GM18907 (cell line): ENCODE measurements at regions not wholly inside any gene's neighbourhood (a gene's known extent, or its start where the extent isn't known, plus 50 kb on each side); places are given as distances from the start of the nearest gene placed in this dataset.

Experiments
- ATAC-seq: cut with Tn5 transposase; IDR thresholded peaks from one replicate; pipeline ENCODE4 v1.9.1; 2021; ENCODE audit warnings: mild to moderate bottlenecking, moderate library complexity; ENCODE audit not compliant: unreplicated experiment

DNA sequence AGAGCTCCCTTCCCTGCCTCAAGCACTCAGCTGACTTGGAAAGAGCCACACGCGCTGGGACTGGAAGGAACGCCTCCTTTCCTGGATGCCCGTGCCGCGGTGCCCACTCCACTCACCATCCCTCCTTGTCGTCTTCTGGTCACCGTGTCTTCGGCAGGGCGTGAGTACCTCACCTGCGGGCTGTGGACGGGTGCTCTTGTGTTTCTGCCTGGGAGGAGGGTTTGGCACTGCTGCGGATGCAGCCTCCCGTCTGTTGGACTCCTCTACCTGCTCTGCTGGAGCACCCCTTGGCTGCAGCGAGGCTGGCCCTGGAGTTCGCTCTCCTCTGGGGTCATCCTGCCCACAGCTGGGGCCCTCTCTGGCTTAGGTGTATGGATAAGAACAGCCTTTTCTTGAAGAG, 612.7 kb downstream of the BRD1 start:
- no peak for ATAC-seq

DNA sequence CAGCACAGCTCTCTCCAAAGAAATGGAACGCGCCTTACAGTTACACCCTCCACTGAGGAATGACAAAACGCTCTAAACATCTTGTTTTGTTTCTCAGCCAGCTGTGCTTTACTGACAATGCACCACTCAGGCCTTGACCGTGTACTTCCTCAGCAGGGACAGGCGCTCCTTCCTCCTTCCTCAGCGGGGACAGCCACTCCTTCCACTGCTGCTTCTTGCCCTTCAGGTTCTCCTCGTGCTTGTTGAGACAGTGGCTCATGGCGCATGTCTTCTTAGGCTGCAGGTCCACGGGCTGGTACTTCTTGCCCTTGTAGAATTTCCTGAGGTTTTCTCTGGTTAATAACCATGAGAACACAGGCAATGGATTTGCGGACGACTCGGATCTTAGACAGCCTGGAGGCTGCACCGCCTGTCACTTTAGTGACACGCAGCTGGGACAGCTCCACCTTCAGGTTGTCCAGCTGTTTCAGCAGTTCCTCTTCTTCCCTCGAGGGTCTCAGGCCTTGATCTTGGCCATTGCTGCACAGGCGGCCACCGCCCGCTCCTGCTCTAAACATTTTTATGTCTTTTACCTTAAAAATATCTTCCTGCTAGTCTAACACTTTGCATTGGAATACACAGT, 613.8 kb downstream of the BRD1 start:
- no peak for ATAC-seq

DNA sequence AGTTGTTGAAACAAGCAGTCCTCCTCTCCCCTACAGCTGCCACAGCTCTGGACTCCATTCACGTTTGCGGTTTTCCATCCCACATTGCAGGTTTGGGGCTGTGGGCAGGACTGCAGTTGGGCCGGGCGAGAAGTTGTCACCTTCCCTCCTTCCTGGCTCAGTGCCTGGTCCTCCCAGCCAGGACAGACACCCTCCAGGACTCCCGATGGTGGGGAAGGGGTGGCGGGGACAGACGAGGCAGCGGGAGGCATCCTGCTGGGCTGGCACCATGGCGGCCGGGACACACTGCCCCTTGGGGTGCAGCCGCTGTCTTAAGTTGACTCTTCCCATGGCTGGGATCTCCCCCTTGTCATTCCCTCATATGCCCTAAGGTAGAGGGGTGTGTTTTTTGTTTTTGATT, 615.2 kb downstream of the BRD1 start:
- ATAC-seq, result no peak

DNA sequence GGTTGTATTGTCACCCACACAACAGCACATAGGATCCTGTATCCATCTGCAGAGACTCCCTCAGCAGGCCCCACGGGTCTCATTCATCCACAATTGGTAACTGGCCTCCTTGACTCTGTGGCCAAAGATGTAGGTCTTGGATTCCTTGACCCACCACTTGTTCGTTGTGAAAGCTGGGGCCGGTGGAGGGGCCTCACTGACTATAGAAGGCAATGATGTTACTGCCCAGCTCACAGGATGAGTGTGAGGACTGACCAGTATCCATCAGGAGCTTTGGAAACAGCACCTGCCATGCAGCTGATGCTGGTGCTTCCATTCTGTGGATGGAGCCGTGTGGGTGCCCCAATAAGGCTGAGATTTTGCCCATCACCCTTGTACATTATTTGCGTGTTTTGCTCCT, 615.7 kb downstream of the BRD1 start:
- ATAC-seq, result no peak

DNA sequence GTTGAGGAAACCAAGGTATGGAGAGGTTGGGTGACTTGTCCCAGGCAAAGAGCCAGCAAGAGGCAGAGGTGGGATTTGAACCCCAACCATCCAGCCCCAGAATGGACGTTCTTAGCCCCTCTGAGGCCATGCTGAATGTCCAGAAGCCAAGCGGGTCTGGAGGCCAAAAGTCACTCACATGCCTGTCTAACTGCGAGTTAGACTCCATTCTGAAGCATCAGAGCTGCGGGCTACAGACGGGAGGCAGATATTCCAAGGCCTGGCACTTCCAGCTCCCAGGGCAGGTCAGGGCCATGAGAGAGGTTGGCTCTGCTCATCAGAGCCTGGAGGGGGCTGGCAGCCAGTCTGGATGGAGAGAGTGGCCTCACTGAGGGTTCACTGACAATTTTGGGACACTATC, 616.5 kb downstream of the BRD1 start:
- ATAC-seq, result no peak

DNA sequence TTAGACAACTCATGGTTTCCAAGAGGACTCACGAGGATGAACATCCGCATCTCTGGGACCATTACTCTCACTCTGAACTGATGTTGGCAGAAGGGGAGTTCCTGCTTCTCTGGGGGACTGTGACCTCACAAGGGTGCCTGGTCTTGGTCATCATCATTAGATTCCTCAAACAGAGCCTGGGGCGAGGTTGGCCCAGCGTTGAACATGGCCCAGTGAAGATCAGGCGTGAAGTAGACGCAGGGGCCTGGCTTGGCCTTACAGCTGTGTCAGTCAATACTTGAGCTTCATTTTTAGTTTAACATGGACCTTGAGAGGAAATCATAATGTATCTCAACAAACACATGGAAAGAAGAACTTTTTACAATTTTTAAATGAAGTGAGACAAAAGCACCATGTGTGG, 617.1 kb downstream of the BRD1 start:
- no peak for ATAC-seq

DNA sequence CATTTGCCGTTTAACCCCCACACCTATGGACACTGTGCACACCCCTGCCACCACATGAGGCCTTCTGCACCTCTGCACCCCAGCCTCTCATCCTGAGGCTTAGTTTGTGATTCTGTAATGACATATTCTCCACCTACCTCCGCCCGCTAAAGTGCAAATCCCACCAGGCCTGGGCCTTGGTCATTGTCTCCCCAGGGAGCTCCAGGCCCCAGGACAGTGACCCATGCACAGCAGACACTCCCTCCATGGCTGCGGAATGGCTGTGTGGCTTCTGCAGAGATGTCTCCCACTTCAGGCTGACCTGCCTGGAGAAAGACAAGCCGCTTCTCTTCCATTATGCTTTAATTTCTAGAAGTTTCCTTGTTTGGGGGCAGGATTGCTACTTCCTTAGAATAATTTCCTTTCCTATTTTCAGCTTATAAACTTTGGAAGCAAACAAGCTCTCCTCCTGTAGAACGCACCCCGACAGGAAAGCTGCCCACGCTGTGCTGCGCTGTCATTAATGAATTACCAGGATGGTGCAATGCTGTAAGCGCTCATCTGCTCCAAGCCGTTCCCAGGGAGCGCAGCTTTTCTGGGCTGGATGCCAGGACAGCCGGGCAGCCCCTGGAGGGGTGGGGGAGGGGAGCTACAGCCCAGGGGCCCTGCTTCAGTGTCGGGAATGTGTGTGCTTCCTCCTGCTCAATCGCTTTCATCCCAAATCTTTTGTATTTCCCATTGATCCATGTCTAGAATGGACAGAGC, 618.0 kb downstream of the BRD1 start:
- no peak for ATAC-seq

DNA sequence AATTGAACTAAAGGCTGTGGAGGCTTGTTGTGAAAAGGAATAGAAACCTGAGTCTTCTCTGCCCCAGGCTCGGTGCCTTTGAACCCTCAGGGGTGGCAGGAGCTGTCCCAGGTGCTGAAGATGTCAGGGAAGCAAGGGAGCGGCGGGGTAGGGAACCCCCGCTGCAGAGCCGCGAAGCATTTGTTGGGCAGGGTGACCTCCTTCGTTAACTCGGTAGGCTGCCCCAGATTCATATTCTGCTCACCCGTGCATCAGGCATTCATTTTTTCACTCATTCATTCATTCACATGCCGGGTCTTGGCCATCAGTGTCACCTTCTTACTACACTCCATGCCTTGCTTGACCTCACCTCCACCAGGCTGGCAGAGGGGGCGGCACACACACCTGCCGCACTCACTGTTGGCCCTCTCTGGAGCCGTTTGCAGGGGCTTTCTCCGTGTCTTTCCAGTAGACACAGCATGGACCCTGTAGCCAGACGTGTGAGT, 618.9 kb downstream of the BRD1 start:
- no peak for ATAC-seq

DNA sequence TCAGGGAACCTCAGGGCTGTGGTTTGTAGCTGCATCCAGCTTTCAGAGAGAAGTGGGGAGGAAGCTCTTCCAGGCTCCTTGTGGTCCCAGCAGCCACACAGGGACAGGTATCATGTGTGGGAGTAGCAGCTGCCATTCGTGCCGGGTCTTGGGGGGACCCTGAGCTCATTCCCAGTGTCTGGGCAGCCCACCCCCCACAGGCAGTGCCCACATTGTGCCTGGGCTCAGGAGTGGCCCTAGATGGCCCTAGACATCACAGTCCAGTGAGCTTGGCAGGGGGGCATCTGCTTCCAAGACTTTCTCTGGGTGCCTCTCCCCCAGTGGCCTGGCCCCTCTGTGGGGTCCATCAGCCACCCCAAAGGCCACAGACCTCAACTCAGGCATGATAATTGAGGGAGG, 619.7 kb downstream of the BRD1 start:
- ATAC-seq, result no peak

DNA sequence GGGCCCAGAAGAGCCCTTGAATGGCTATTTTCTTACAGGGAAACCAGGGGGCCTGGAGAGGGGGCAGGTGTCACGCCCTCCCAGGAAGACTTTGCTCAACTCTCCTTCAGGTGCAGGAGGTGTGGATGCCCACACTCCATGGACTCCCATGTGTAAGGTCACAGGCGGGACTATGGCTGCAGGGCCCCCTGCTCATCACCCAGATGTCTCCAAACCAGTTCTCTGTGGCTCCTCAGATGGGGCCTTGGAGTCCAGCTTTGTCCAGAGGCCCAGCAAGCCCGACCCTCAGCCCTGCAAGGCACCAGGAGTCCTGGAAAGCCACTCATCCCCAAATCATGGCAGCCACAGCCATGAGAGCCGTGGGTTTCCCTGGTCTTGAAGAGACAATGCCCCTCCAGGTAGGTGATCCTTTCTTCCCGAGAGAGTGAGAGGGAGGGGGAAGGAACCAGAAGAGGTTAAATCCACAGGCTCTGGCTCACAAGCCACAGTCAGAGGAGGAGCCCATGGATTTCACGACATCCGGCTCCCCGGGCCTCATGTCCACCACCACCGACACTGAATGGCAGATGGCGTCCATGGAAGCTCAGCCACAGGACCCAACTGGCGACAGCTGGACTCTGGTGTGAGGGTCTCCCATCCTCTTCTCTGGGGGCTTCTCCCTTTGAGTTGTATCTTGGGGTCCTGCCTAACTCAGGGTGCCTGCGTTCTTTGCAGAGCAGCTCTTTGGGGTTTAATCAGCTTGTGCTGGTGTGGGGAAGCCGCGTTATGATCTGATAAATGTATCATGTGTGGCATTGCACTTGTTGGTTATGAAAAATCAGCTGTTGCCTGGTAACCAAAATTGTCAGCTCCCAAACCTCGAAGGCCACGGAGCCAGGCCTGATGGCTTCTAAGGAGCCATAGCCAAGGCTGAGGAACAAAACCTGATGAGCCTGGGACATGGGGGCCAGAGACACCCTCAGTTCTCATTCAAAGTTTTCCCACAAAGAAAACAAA, 620.4 kb downstream of the BRD1 start:
- ATAC-seq, result no peak

DNA sequence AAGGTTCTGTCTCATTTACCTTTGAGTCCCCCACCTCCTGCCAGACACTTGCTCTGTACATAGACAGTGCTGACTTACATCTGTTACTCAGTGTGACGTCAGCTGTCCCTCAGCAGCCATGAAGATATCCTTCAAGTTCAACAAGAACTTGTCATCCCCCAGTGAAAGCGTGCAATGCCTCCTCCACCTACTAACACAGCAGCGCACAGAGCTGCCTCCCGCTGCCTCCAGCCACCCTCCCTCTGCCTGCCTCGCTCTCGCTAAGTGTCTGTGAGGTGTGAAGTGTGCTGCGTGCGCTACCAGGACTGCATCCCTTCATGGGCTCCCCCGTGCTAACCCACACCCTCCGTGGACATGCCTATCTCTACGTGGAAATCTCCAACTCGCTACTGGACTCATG, 621.4 kb downstream of the BRD1 start:
- ATAC-seq, result no peak

DNA sequence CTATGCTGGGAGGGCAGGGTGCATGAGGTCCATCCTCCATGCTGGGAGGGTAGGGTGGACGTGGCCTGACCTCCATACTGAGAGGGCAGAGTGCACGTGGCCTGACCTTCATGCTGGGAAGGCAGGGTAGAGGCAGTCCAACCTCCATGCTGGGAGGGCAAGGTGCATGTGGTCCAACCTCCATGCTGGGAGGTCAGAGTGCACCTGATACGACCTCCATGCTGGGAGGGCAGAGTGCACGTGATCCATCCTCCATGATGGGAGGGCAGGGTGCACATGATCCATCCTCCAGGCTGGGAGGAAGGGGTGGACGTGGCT, 622.2 kb downstream of the BRD1 start:
- no peak for ATAC-seq

DNA sequence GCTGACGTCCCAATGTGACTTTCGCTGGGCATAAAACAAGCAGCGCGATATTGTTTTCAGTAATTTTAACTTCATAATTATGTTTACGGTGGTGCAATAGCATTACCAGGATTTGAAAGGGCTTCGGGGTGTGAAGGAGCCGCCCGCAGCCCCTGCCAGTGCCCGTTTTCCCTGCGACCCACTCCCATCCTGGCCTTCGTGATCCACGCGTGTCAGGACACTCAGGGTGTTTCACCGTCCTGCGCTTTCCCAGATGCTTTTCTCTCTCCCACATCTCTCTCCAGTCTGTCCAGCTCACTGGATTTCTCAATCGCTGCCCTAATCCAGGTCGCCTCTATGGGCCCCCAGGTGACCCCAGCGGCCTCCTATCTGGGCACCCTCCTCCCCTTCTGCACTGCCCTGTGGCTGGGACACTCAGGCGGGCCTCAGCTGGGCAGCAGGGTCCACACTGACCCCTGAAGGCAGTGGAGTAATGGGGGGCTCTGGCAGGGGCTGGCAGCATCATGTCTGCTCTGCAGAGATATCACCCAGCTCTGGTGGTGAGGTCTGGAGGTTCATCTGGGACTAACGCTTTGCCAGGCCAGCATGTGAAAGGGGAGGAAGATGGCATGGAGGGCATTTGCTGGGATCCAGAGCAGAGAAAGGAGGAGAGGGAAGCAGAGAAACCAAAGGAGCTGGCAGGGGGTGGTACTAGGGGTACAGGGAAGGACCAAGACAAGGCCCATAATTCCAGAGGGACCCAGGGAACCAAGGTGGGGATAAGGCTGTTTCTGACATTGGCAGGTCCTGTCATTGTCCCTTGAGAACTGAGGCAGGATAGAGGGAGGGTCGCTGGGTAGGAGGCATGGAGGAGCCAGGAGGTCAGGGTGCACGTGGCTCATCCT, 622.8 kb downstream of the BRD1 start:
- no peak for ATAC-seq

DNA sequence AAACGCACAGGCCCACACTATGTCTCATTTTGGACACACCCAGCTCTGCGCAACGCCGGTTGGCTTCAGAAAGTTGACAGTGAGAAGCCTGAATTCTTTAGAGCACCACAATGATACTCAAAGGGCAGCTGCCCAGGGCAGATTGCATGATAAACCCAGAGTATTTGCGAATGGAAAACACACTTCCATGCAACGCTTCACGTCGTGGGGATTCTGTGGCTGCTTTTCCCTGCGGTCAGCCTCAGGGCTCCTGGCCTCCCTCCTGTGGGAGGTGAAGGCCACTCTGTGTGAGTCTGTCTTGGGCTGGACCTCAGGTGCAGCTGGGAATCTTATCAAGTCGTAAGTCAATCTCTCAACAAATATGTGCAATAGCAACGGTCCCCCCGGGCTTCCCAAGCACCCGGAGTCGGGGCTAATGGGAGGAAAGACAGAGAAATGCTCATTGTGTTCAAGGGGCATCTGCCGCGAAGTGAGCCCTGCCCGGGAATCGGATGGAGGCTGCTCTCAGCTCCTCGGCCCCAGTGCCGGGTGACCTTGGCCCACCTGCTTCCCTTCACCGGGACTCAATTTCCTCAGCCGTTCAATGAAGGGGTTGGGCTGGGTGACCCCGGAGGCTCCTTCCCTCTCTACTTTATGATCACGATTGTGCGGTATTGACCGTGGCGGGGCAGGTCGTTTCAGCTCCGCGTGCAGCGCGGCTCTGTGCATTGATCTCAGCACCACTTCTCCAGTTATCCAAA, 623.6 kb downstream of the BRD1 start:
- ATAC-seq, result no peak

DNA sequence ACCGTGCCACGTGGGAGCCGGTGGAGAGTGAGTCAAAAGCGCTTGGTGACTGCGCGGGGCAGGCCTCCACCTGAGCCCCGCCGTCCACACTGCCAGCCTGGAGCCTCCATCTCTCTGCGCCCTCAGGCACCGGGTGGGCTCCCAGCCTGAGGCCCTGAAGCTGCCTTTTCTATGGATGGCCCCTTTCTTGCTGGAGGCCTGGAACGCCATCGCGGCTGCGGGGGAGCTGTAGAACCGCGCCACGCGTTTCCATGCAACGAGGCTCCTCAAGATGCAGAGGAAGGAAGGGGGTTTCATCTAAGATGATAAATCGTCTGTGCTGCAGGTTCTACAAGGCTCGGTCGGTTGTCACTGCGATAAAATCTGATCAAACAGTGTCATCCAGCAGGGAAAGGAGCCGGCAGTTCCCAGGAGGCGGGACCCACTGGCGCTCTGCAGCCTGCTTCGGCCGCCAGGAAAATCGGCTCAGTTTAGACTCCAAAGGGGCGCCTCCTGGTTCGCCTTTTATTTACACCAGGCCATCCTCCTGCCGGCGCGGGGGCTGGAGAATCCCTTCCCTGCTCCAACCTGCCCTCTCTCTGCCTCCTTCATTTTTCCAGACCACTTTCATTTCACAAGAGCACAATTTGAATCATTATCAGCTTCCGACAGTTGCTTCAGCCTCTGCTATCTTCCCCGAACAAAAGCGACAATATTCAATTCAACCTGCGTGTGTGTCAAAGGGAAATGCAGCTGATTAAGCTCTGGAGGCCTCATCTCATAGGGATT, 624.4 kb downstream of the BRD1 start:
- no peak for ATAC-seq

DNA sequence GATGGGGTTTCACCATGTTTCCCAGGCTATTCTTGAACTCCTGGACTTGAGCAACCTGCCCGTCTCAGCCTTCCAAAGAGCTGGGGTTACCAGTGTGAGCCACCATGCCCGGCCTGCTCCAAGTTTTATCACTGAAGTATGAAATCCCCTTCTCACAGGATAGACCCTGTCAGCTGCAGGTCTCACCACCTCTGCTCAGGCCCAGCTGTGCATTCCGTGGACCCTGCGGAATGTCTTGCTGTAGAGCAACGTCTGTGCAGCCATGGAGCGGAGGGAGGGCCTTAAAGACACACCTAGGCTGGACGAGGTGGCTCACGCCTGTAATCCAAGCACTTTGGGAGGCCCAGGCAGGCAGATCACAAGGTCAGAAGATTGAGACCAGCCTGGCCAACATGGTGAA, 625.4 kb downstream of the BRD1 start:
- ATAC-seq, result no peak

DNA sequence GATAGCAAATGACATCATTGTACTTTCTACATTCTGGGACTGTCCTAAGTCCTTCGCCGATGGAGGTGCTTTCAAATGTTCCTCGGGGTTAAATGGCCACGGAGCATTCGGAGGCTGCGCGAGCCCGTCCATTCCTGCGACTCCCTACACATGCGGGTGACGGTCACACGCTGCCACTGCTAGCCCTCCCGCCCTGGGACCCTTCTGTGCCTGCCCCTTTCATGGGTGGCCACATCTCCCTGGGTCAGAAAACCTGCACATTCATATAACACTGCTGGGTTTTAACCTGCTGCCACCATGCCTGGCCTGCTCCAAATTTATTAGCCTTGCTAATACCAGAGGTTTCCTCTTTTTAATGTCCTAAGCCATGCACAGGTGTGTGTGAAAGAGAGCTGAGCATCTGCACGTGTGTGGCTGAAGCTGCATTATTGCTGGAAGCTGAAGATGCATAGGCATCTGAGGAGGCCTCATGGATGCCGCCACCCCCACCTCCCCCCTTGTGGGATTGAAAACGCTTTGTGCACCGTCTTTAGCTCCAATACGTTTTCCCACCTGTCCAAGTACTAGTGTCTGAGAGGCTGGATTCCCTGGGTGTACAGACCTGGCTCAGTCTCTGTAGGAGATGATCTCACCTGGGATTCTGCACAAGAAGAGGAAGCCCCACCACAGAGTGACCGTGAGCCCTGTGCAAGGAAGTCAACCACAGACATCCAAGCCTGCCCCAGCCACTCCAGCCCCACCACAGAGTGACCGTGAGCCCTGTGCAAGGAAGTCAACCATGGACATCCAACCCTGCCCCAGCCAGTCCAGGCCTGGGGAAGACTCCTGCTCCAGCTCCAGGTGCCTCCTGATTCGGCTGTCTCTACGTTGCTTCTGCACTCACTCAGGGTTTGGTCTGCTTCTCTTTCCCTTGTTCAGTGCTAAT, 626.4 kb downstream of the BRD1 start:
- no peak for ATAC-seq

DNA sequence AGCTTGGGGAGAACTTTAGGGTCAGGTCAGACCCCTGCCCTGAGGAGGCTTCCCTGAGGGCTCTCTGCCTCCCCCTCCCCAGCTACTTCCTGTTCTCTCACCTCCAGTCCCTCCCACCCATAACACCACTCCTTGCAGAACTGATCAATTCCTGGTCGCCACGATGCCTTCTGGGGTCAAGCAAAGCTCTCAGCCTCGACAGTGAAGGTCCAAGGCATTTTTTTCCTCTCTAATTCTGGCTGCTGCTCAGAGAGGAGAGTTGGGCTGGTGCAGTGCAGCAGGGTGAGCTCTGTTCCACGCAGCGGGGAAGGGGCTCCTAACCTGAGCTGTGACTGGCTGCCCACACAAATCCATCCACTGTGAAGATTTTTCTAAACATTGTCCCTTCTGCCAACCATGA, 628.4 kb downstream of the BRD1 start:
- ATAC-seq, result no peak
